ENCODE measurements at regions not wholly inside any gene's neighbourhood (a gene's known extent, or its start where the extent isn't known, plus 50 kb on each side); places are given as distances from the start of the nearest gene placed in this dataset.

- DNase-seq, result no peak
These were observed 260.5 kb downstream of the CBLN1 start for GRCh38 chr16:49021136-49021535.

GRCh38 chr16:49020436-49020835 lies 261.2 kb downstream of the CBLN1 start:
- DNase-seq, result no peak

- no peak for DNase-seq
These were observed 261.8 kb downstream of the CBLN1 start for GRCh38 chr16:49019831-49020230.

- DNase-seq, result no peak
These were observed 262.5 kb downstream of the CBLN1 start for GRCh38 chr16:49019081-49019633.

GRCh38 chr16:49018259-49018931 lies 263.2 kb downstream of the CBLN1 start:
- DNase-seq, result no peak

- no peak for DNase-seq
These were observed 264.1 kb downstream of the CBLN1 start for GRCh38 chr16:49017501-49017900.

GRCh38 chr16:49016461-49016860 lies 265.2 kb downstream of the CBLN1 start:
- no peak for DNase-seq

GRCh38 chr16:49015225-49015592 lies 266.4 kb downstream of the CBLN1 start:
- DNase-seq, result no peak

- no peak for DNase-seq
These were observed 267.1 kb downstream of the CBLN1 start for GRCh38 chr16:49014277-49015224.

- no peak for DNase-seq
These were observed 267.9 kb downstream of the CBLN1 start for GRCh38 chr16:49013727-49014080.

- no peak for DNase-seq
These were observed 268.5 kb downstream of the CBLN1 start for GRCh38 chr16:49012961-49013726.

- no peak for DNase-seq
These were observed 269.7 kb downstream of the CBLN1 start for GRCh38 chr16:49011901-49012300.

GRCh38 chr16:49010879-49011278 lies 270.8 kb downstream of the CBLN1 start:
- no peak for DNase-seq

- DNase-seq, result no peak
These were observed 271.2 kb downstream of the CBLN1 start for GRCh38 chr16:49010396-49010795.

GRCh38 chr16:49009204-49009603 lies 272.4 kb downstream of the CBLN1 start:
- DNase-seq, result no peak

GRCh38 chr16:49003992-49004391 lies 277.6 kb downstream of the CBLN1 start:
- DNase-seq, result no peak

- no peak for DNase-seq
These were observed 278.6 kb downstream of the CBLN1 start for GRCh38 chr16:49003022-49003421.

GRCh38 chr16:49000594-49000993 lies 281.0 kb downstream of the CBLN1 start:
- DNase-seq, result no peak

- no peak for DNase-seq
These were observed 282.1 kb downstream of the CBLN1 start for GRCh38 chr16:48999508-48999907.

GRCh38 chr16:48999044-48999443 lies 282.6 kb downstream of the CBLN1 start:
- no peak for DNase-seq

GRCh38 chr16:48997946-48998345 lies 283.7 kb downstream of the CBLN1 start:
- DNase-seq, result no peak

GRCh38 chr16:48997081-48997615 lies 284.5 kb downstream of the CBLN1 start:
- no peak for DNase-seq

GRCh38 chr16:48978501-48978900 lies 303.1 kb downstream of the CBLN1 start:
- DNase-seq, result no peak

Measured in bone marrow (tissue), 2 donors.